ENCODE measurements at regions not wholly inside any gene's neighbourhood (a gene's known extent, or its start where the extent isn't known, plus 50 kb on each side); places are given as distances from the start of the nearest gene placed in this dataset.
"Not testable (repeated sequence)": the region's sequence is repeated elsewhere in the genome, so short reads cannot be mapped to it uniquely, and the experiment has no call there.

DNA sequence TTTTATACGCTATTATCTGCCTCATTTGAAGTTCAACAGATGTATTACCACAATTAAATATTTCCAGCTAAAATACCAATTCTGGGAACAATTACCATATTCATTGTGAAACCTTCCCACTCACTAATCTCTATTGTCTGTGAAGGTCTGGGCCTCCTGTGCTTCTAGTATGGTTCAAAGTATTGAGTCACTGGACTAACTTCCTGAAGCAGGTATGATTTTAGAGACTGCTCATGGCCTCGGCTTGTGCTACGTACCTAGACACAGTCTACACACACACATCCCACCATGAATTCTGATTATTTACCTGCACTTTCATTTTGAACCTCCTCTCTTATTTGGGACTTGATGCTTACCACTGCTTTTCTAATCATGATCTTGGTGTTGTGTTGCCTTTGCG, 180.7 kb upstream of the EPHA4 start:
- no peak for DNase-seq

- no peak for DNase-seq
Observed at GRCh38 chr2:221750316-221750715, 178.2 kb upstream of the EPHA4 start.

GRCh38 chr2:221747289-221747972, 175.3 kb upstream of the EPHA4 start:
- DNase-seq = no peak

- DNase-seq = no peak
Observed at GRCh38 chr2:221741496-221742211, 169.6 kb upstream of the EPHA4 start.

- DNase-seq = no peak
Observed at GRCh38 chr2:221731432-221732145, 159.5 kb upstream of the EPHA4 start.

DNA sequence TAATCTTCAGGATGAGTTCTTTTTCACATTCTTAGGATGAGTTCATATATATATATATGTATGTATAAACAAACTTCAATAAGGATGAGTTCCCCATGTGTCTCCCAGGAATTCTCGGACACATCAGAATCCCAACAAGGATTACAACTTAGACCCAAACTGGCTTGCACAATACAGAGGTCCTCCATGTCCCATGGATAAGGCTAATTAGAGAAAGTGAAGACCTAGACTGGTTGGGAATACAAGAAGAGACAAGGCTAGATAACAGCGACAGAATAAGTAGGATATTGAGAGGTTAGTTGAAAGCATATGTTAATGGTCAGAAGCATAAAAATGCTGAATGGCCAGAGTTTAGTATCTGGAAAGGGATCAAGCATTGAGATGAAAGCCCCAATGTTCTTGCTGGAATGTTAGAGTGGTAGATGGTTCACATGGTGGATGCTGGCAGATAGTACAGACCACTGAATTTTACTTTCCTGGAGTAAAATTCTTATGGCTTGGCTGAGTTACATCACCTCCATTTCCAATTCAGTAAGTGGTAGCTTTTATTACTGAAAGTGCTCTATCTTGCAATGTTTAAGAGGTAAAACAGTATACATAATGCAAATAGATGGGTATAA, 154.9 kb upstream of the EPHA4 start:
- no peak for DNase-seq

- no peak for DNase-seq
Observed at GRCh38 chr2:221724631-221725203, 152.6 kb upstream of the EPHA4 start.

GRCh38 chr2:221724117-221724516, 152.0 kb upstream of the EPHA4 start:
- DNase-seq = not testable (repeated sequence)

DNA sequence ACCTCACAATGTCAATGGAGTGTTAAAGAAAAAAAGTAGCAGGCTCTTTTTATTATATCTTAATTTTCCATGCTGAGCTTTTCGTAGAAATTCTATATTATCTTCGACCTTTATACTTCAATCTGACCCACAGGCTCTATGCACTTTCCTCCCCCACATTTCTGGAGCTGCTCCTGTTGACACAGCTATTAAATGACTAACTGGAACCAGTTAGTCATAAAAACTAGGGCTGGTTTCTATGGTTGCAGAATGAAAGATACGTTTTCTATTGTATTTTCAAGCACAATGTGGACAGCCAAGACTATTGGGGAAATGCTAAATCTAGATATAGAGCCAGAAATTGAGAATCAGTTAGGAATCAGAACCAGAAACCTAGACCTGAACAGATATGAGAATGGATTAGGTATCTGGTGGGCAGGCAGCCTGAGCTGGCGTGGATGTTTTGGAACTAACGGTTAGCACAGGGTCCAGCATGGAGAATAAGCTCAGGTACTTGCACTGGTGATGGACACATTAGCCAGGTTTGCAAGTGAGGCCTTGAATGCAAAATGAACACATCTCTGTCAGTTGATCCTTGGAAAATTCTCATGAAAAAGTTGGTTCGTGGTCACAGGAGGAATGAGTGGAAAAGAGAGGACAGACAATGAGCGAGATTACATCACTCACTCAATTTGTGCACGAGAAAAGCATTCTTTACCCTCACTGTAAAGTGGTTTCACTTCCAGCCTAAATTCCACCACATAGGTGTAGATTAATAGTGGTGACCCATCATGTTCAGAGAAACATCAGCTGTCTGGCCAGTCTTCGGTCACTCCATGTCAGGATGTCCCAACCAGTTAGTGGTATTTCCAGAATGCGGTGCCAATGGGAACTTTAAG, 144.6 kb upstream of the EPHA4 start:
- DNase-seq = no peak

- DNase-seq = no peak
Observed at GRCh38 chr2:221715523-221716247, 143.6 kb upstream of the EPHA4 start.

GRCh38 chr2:221710744-221711143, 138.6 kb upstream of the EPHA4 start:
- no peak for DNase-seq

GRCh38 chr2:221708902-221709301, 136.8 kb upstream of the EPHA4 start:
- no peak for DNase-seq

DNA sequence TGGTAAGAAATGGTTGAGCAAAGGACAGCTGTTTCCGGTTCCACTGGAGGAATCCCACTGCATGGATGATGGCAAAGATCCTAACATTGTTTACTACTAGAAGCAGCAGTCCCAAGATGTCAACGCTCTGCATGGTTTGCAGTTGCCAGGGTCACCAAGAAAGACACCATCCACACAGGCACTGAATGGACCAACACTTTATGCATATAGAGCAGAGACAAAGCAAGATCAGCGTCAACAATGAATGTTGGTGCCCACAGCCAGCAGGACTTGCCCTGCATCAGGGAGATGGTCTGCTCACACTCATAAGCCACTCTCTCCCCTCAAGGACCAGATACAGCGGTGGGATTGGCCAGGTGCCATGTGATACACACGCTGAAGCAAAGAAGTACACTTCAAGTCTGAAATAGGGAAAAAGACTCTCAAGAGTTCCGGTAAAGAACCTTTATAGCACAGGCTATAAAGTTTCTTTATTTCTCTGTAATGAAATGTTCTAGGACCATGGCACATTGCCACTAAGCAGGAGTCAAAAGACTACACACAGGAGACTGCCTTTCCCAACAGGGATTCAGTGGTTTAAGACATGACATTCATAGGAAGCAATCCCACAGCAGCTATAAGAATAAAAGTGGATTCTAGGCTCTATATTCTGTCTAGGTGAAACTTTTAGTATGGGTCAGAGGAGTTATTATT, 133.2 kb upstream of the EPHA4 start:
- DNase-seq = no peak

- no peak for DNase-seq
Observed at GRCh38 chr2:221704442-221704841, 132.3 kb upstream of the EPHA4 start.

DNA sequence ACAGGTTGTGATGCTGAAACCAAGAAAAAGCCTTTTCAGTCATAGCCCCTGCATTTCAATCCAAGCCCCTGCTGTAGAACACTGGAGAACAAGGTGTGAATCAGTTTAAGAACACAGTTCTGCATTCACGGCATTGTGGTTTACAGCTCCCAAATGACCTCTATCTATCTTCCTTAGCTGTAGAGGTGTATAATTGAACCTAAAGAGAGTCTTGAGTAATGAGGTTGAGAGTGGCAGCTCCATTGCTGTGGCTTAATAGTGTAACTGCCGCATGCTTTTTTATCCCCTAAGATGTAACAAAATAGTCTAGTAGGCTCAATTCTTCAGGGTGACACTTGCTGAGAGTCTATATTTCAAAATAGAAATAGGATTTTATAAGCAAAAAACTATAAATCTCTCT, 121.3 kb upstream of the EPHA4 start:
- DNase-seq = peak; percentile 46

DNA sequence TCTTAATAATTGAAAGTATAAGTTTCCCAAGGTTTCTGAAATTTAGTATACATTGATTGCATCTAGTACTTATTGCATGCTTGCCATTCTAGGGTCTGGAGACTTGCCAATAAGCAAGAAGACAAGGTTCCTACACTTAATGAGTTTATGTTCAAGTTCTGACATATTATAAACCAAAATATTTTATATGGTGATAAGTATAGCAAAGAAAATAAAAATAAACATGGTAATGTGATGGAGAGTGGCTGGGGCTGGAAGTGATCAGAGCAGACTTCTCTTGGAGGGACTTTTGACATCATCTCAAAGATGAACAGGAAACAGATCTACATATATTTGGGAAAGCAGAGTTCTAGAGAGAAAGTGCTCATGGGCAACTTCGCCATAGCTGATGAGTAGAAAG, 119.5 kb upstream of the EPHA4 start:
- no peak for DNase-seq

GRCh38 chr2:221689140-221689539, 117.0 kb upstream of the EPHA4 start:
- no peak for DNase-seq

- DNase-seq = no peak
Observed at GRCh38 chr2:221680548-221680947, 108.4 kb upstream of the EPHA4 start.

- DNase-seq = no peak
Observed at GRCh38 chr2:221677688-221678087, 105.6 kb upstream of the EPHA4 start.

- DNase-seq = no peak
Observed at GRCh38 chr2:221676566-221677172, 104.6 kb upstream of the EPHA4 start.
